GM23338 (cell line): ENCODE measurements at regions not wholly inside any gene's neighbourhood (a gene's known extent, or its start where the extent isn't known, plus 50 kb on each side); places are given as distances from the start of the nearest gene placed in this dataset.

ENCODE experiments used
- CREB1 ChIP-seq: fragments of 250-450 bp; sonication (Bioruptor Pico); IDR thresholded peaks from 2 replicates; pipeline ENCODE4 v1.5.0; 2020; ENCODE audit warnings: low read depth, mild to moderate bottlenecking, moderate library complexity
- EZH2 ChIP-seq: fragments of 200-600 bp; sonication (generic); IDR thresholded peaks from one replicate; pipeline ENCODE4 v1.8.0; 2017; ENCODE audit warnings: antibody characterized with exemption, mild to moderate bottlenecking, low read depth; ENCODE audit not compliant: unreplicated experiment
- EZH2phosphoT487 ChIP-seq: fragments of 200-600 bp; sonication (generic); IDR thresholded peaks from one replicate; pipeline ENCODE4 v1.8.1; 2018; ENCODE audit warnings: antibody characterized with exemption; ENCODE audit not compliant: unreplicated experiment
- JUNB ChIP-seq: IDR thresholded peaks from one replicate; pipeline ENCODE4 v1.6.1; 2016; ENCODE audit warnings: antibody characterized with exemption; ENCODE audit not compliant: unreplicated experiment
- POLR2AphosphoS5 ChIP-seq: IDR thresholded peaks from 2 replicates; pipeline ENCODE4 v1.6.1; 2016; ENCODE audit warnings: antibody characterized with exemption, low read depth
- STAT1 ChIP-seq: IDR thresholded peaks from one replicate; pipeline ENCODE4 v1.6.1; 2016; ENCODE audit warnings: antibody characterized with exemption; ENCODE audit not compliant: unreplicated experiment
- ZNF114 ChIP-seq: fragments of 250-450 bp; sonication (Bioruptor Pico); IDR thresholded peaks from 2 replicates; pipeline ENCODE4 v1.5.0; 2020; ENCODE audit warnings: mild to moderate bottlenecking, moderate library complexity
- ZNF331 ChIP-seq: fragments of 250-450 bp; sonication (Bioruptor Pico); IDR thresholded peaks from 2 replicates; pipeline ENCODE4 v1.5.0; 2020; ENCODE audit warnings: low read depth, mild to moderate bottlenecking, moderate library complexity
- ZNF462 ChIP-seq: fragments of 250-450 bp; sonication (Bioruptor Pico); IDR thresholded peaks from 2 replicates; pipeline ENCODE4 v1.5.0; 2020; ENCODE audit warnings: mild to moderate bottlenecking, moderate library complexity
- TF ChIP-seq, protein P1 (sequence below): IDR thresholded peaks from 2 replicates; pipeline ENCODE4 v1.6.1; 2016; ENCODE audit warnings: antibody characterized with exemption
- TF ChIP-seq, protein P2 (sequence below), 2 experiments: fragments of 200-600 bp in 1 of 2; sonication (generic) in 1 of 2; conservative IDR thresholded peaks; 2 replicates each; pipeline versions ENCODE4 v1.5.1 to v1.6.1; 2016 to 2017; ENCODE audit warnings: antibody characterized with exemption in 2 of 2, low read depth in 2 of 2, mild to moderate bottlenecking in 2 of 2, moderate library complexity in 1 of 2

- TF ChIP-seq ZNF462 (CRISPR knock-in tag) (no peak), ZNF331 (CRISPR knock-in tag) (no peak), EZH2phosphoT487 (no peak), POLR2AphosphoS5 (no peak), JUNB (no peak), STAT1 (no peak), CREB1 (CRISPR knock-in tag) (no peak), ZNF114 (CRISPR knock-in tag) (no peak), EZH2 (no peak)
- TF ChIP-seq, protein P1, sequence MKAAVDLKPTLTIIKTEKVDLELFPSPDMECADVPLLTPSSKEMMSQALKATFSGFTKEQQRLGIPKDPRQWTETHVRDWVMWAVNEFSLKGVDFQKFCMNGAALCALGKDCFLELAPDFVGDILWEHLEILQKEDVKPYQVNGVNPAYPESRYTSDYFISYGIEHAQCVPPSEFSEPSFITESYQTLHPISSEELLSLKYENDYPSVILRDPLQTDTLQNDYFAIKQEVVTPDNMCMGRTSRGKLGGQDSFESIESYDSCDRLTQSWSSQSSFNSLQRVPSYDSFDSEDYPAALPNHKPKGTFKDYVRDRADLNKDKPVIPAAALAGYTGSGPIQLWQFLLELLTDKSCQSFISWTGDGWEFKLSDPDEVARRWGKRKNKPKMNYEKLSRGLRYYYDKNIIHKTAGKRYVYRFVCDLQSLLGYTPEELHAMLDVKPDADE = no peak
- TF ChIP-seq, protein P2, sequence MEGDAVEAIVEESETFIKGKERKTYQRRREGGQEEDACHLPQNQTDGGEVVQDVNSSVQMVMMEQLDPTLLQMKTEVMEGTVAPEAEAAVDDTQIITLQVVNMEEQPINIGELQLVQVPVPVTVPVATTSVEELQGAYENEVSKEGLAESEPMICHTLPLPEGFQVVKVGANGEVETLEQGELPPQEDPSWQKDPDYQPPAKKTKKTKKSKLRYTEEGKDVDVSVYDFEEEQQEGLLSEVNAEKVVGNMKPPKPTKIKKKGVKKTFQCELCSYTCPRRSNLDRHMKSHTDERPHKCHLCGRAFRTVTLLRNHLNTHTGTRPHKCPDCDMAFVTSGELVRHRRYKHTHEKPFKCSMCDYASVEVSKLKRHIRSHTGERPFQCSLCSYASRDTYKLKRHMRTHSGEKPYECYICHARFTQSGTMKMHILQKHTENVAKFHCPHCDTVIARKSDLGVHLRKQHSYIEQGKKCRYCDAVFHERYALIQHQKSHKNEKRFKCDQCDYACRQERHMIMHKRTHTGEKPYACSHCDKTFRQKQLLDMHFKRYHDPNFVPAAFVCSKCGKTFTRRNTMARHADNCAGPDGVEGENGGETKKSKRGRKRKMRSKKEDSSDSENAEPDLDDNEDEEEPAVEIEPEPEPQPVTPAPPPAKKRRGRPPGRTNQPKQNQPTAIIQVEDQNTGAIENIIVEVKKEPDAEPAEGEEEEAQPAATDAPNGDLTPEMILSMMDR (conservative IDR thresholded peaks at IDR 0.05; ENCODE audit: low read depth in 2 of 2) = no peak
Measured at GRCh38 chr6:134813146-134813545, 136.8 kb downstream of the ALDH8A1 start (continued).
